GM18861 (cell line): ENCODE measurements at regions not wholly inside any gene's neighbourhood (a gene's known extent, or its start where the extent isn't known, plus 50 kb on each side); places are given as distances from the start of the nearest gene placed in this dataset.

Source experiments
- ATAC-seq: cut with Tn5 transposase; IDR thresholded peaks from one replicate; pipeline ENCODE4 v1.9.1; 2021; ENCODE audit not compliant: unreplicated experiment

GRCh38 chr22:46053563-46054090 lies 76.7 kb upstream of the WNT7B start:
- no peak for ATAC-seq

- ATAC-seq: no peak
Measured at GRCh38 chr22:46054091-46055073, 77.4 kb upstream of the WNT7B start.

- ATAC-seq: no peak
Measured at GRCh38 chr22:46055181-46055875, 78.4 kb upstream of the WNT7B start.

GRCh38 chr22:46055911-46056545 lies 79.1 kb upstream of the WNT7B start:
- ATAC-seq: no peak

- ATAC-seq: no peak
Measured at GRCh38 chr22:46056546-46057245, 79.7 kb upstream of the WNT7B start.

- no peak for ATAC-seq
Measured at GRCh38 chr22:46057246-46058090, 80.5 kb upstream of the WNT7B start.

GRCh38 chr22:46058091-46058420 lies 81.1 kb upstream of the WNT7B start:
- peak; percentile 81 for ATAC-seq

- no peak for ATAC-seq
Measured at GRCh38 chr22:46058591-46059519, 81.9 kb upstream of the WNT7B start.

- ATAC-seq: no peak
Measured at GRCh38 chr22:46060292-46061123, 83.5 kb upstream of the WNT7B start.

- no peak for ATAC-seq
Measured at GRCh38 chr22:46061124-46061500, 84.2 kb upstream of the WNT7B start.

- no peak for ATAC-seq
Measured at GRCh38 chr22:46061501-46062231, 84.7 kb upstream of the WNT7B start.

GRCh38 chr22:46062232-46062615 lies 85.3 kb upstream of the WNT7B start:
- no peak for ATAC-seq

GRCh38 chr22:46062971-46063631 lies 86.1 kb upstream of the WNT7B start:
- no peak for ATAC-seq

GRCh38 chr22:46063846-46064227 lies 86.5 kb upstream of the PPARA start:
- ATAC-seq: no peak

- ATAC-seq: no peak
Measured at GRCh38 chr22:46064228-46064965, 85.9 kb upstream of the PPARA start.

GRCh38 chr22:46064966-46065666 lies 85.2 kb upstream of the PPARA start:
- no peak for ATAC-seq
